CD4-positive, CD25-positive, alpha-beta regulatory T cell (primary cell): ENCODE measurements at regions not wholly inside any gene's neighbourhood (a gene's known extent, or its start where the extent isn't known, plus 50 kb on each side); places are given as distances from the start of the nearest gene placed in this dataset.

ENCODE experiments used
- ATAC-seq, 2 donors: fragments of 150-1000 bp; cut with Tn5 transposase; one replicate each; pipeline ENCODE4 v1.10.0; 2021; ENCODE audit warnings: low read depth in 2 of 2, moderate number of reproducible peaks in 2 of 2, moderate library complexity in 1 of 2
- DNase-seq, 3 donors: peaks; one replicate each; pipeline versions ENCODE4 v3.0.0 to v3.0.0-alpha.2; 2012 to 2022; ENCODE audit warnings: mixed read lengths in 1 of 3
- H3K27ac ChIP-seq: one replicate; pipeline ENCODE4 v1.7.0; 2013; ENCODE audit warnings: mild to moderate bottlenecking, low read length; ENCODE audit not compliant: insufficient read depth, poor library complexity, severe bottlenecking
- H3K27me3 ChIP-seq: one replicate; pipeline ENCODE4 v1.7.0; 2013; ENCODE audit warnings: low read length; ENCODE audit not compliant: control insufficient read depth, insufficient read depth
- H3K36me3 ChIP-seq: one replicate; pipeline ENCODE4 v1.7.0; 2013; ENCODE audit warnings: mild to moderate bottlenecking, low read length, moderate library complexity; ENCODE audit not compliant: control insufficient read depth, insufficient read depth
- H3K4me1 ChIP-seq: 2 replicates; pipeline ENCODE4 v1.7.0; 2013; ENCODE audit warnings: mild to moderate bottlenecking, low read length; ENCODE audit not compliant: insufficient read depth, control insufficient read depth, poor library complexity, severe bottlenecking
- H3K4me3 ChIP-seq: one replicate; pipeline ENCODE4 v1.7.0; 2013; ENCODE audit warnings: low read depth, mild to moderate bottlenecking, low read length, moderate library complexity
- H3K9me3 ChIP-seq, 2 experiments: 1 replicate in 1 of 2; 2 replicates in 1 of 2; pipeline ENCODE4 v1.7.0; 2013; ENCODE audit warnings: low read length in 2 of 2, mild to moderate bottlenecking in 1 of 2, moderate library complexity in 1 of 2; ENCODE audit not compliant: control insufficient read depth in 2 of 2
- H3K27ac Mint-ChIP-seq, 3 donors: one replicate each; pipeline ENCODE4 v1.8.0; 2020 to 2022; ENCODE audit warnings: mild to moderate bottlenecking in 3 of 3, mixed read lengths in 3 of 3, moderate library complexity in 2 of 3
- H3K27me3 Mint-ChIP-seq: one replicate; pipeline ENCODE4 v1.8.0; 2022; ENCODE audit warnings: mild to moderate bottlenecking, mixed read lengths
- H3K36me3 Mint-ChIP-seq: one replicate; pipeline ENCODE4 v1.8.0; 2020; ENCODE audit warnings: mixed read lengths
- H3K4me1 Mint-ChIP-seq, 4 donors: one replicate each; pipeline ENCODE4 v1.8.0; 2020 to 2022; ENCODE audit warnings: mixed read lengths in 4 of 4, mild to moderate bottlenecking in 1 of 4
- H3K4me3 Mint-ChIP-seq, 4 donors: one replicate each; pipeline ENCODE4 v1.8.0; 2020 to 2022; ENCODE audit warnings: mild to moderate bottlenecking in 4 of 4, mixed read lengths in 4 of 4, moderate library complexity in 3 of 4
- H3K9me3 Mint-ChIP-seq, 7 donors: one replicate each; pipeline ENCODE4 v1.8.0; 2020 to 2022; ENCODE audit warnings: mixed read lengths in 7 of 7, mild to moderate bottlenecking in 3 of 7, moderate library complexity in 2 of 7

GRCh38 chr10:121288864-121289661 is 309.2 kb downstream of the FGFR2 start:
- Mint-ChIP-seq H3K27me3 (no peaks in the 10 kb centered on the region), H3K9me3 (peaks cover 0 to 1% (median 0%) of the 10 kb centered on the region in 7 donors), H3K4me3 (no peak overlapping the region), H3K36me3 (no peaks in the 10 kb centered on the region), H3K4me1 (no peaks in the 10 kb centered on the region), H3K27ac (no peak overlapping the region)
- no peaks in the 10 kb centered on the region for H3K27me3 ChIP-seq
- H3K4me1 ChIP-seq: no peaks in the 10 kb centered on the region
- H3K36me3 ChIP-seq: no peaks in the 10 kb centered on the region
- no peak overlapping the region for H3K27ac ChIP-seq
- ATAC-seq (no peak), DNase-seq (no peak)
- no peak overlapping the region for H3K4me3 ChIP-seq
- no peaks in the 10 kb centered on the region for H3K9me3 ChIP-seq

- H3K9me3 Mint-ChIP-seq: peaks cover 0 to 1% (median 0%) of the 10 kb centered on the region in 7 donors
- H3K27me3 Mint-ChIP-seq: no peaks in the 10 kb centered on the region
- Histone ChIP-seq H3K4me1 (no peaks in the 10 kb centered on the region), H3K36me3 (no peaks in the 10 kb centered on the region), H3K27ac (no peak overlapping the region), H3K9me3 (no peaks in the 10 kb centered on the region), H3K4me3 (no peak overlapping the region), H3K27me3 (no peaks in the 10 kb centered on the region)
- no peaks in the 10 kb centered on the region for H3K36me3 Mint-ChIP-seq
- ATAC-seq (no peak), DNase-seq (no peak)
- H3K4me3 Mint-ChIP-seq: no peak overlapping the region
- H3K27ac Mint-ChIP-seq: no peak overlapping the region
- no peaks in the 10 kb centered on the region for H3K4me1 Mint-ChIP-seq
Observed at GRCh38 chr10:121289800-121290199, 308.4 kb downstream of the FGFR2 start.

- Mint-ChIP-seq H3K27me3 (no peaks in the 10 kb centered on the region), H3K9me3 (peaks cover 0 to 1% (median 0%) of the 10 kb centered on the region in 7 donors), H3K27ac (no peak overlapping the region), H3K36me3 (no peaks in the 10 kb centered on the region), H3K4me3 (no peak overlapping the region), H3K4me1 (no peaks in the 10 kb centered on the region)
- H3K27me3 ChIP-seq: no peaks in the 10 kb centered on the region
- no peak overlapping the region for H3K27ac ChIP-seq
- ATAC-seq: no peak
- no peaks in the 10 kb centered on the region for H3K4me1 ChIP-seq
- no peak for DNase-seq
- no peaks in the 10 kb centered on the region for H3K9me3 ChIP-seq
- no peak overlapping the region for H3K4me3 ChIP-seq
- no peaks in the 10 kb centered on the region for H3K36me3 ChIP-seq
Observed at GRCh38 chr10:121290674-121291073, 307.6 kb downstream of the FGFR2 start.

- Histone ChIP-seq H3K36me3 (no peaks in the 10 kb centered on the region), H3K9me3 (no peaks in the 10 kb centered on the region), H3K4me3 (no peak overlapping the region), H3K4me1 (no peaks in the 10 kb centered on the region), H3K27me3 (no peaks in the 10 kb centered on the region), H3K27ac (no peak overlapping the region)
- H3K27me3 Mint-ChIP-seq: no peaks in the 10 kb centered on the region
- no peak overlapping the region for H3K27ac Mint-ChIP-seq
- H3K4me1 Mint-ChIP-seq: no peaks in the 10 kb centered on the region
- peaks cover 0 to 1% (median 0%) of the 10 kb centered on the region in 7 donors for H3K9me3 Mint-ChIP-seq
- no peaks in the 10 kb centered on the region for H3K36me3 Mint-ChIP-seq
- DNase-seq (no peak), ATAC-seq (no peak)
- no peak overlapping the region for H3K4me3 Mint-ChIP-seq
Observed at GRCh38 chr10:121291376-121291775, 306.9 kb downstream of the FGFR2 start.

- H3K4me1 Mint-ChIP-seq: no peaks in the 10 kb centered on the region
- Histone ChIP-seq H3K27me3 (no peaks in the 10 kb centered on the region), H3K4me1 (no peaks in the 10 kb centered on the region), H3K9me3 (no peaks in the 10 kb centered on the region), H3K4me3 (no peak overlapping the region), H3K27ac (no peak overlapping the region), H3K36me3 (no peaks in the 10 kb centered on the region)
- no peak for ATAC-seq
- DNase-seq: no peak
- no peaks in the 10 kb centered on the region for H3K36me3 Mint-ChIP-seq
- H3K4me3 Mint-ChIP-seq: no peak overlapping the region
- H3K9me3 Mint-ChIP-seq: peaks cover 0 to 1% (median 0%) of the 10 kb centered on the region in 7 donors
- no peak overlapping the region for H3K27ac Mint-ChIP-seq
- no peaks in the 10 kb centered on the region for H3K27me3 Mint-ChIP-seq
Observed at GRCh38 chr10:121291823-121292222, 306.4 kb downstream of the FGFR2 start.

GRCh38 chr10:121292321-121292720 is 305.9 kb downstream of the FGFR2 start:
- no peaks in the 10 kb centered on the region for H3K36me3 Mint-ChIP-seq
- H3K27ac Mint-ChIP-seq: no peak overlapping the region
- H3K4me1 Mint-ChIP-seq: no peaks in the 10 kb centered on the region
- Histone ChIP-seq H3K4me1 (no peaks in the 10 kb centered on the region), H3K9me3 (no peaks in the 10 kb centered on the region), H3K4me3 (no peak overlapping the region), H3K36me3 (no peaks in the 10 kb centered on the region), H3K27ac (no peak overlapping the region), H3K27me3 (no peaks in the 10 kb centered on the region)
- no peaks in the 10 kb centered on the region for H3K27me3 Mint-ChIP-seq
- peaks cover 0 to 1% (median 0%) of the 10 kb centered on the region in 7 donors for H3K9me3 Mint-ChIP-seq
- no peak for ATAC-seq
- no peak overlapping the region for H3K4me3 Mint-ChIP-seq
- DNase-seq: no peak

GRCh38 chr10:121293110-121293509 is 305.1 kb downstream of the FGFR2 start:
- Mint-ChIP-seq H3K4me1 (no peaks in the 10 kb centered on the region), H3K9me3 (peaks cover 0 to 2% (median 0%) of the 10 kb centered on the region in 7 donors), H3K27ac (no peak overlapping the region), H3K4me3 (no peak overlapping the region), H3K27me3 (no peaks in the 10 kb centered on the region), H3K36me3 (no peaks in the 10 kb centered on the region)
- ATAC-seq (no peak), DNase-seq (no peak)
- Histone ChIP-seq H3K36me3 (no peaks in the 10 kb centered on the region), H3K4me3 (no peak overlapping the region), H3K9me3 (no peaks in the 10 kb centered on the region), H3K27me3 (no peaks in the 10 kb centered on the region), H3K4me1 (no peaks in the 10 kb centered on the region), H3K27ac (no peak overlapping the region)

- no peaks in the 10 kb centered on the region for H3K4me1 Mint-ChIP-seq
- no peaks in the 10 kb centered on the region for H3K36me3 ChIP-seq
- H3K36me3 Mint-ChIP-seq: no peaks in the 10 kb centered on the region
- H3K4me1 ChIP-seq: no peaks in the 10 kb centered on the region
- no peaks in the 10 kb centered on the region for H3K27me3 Mint-ChIP-seq
- H3K9me3 Mint-ChIP-seq: peaks cover 0 to 2% (median 0%) of the 10 kb centered on the region in 7 donors
- no peaks in the 10 kb centered on the region for H3K9me3 ChIP-seq
- H3K4me3 Mint-ChIP-seq: no peak overlapping the region
- DNase-seq: no peak
- H3K4me3 ChIP-seq: no peak overlapping the region
- H3K27ac ChIP-seq: no peak overlapping the region
- ATAC-seq: no peak
- no peak overlapping the region for H3K27ac Mint-ChIP-seq
- no peaks in the 10 kb centered on the region for H3K27me3 ChIP-seq
Observed at GRCh38 chr10:121294630-121295029, 303.6 kb downstream of the FGFR2 start.
